ENCODE measurements at regions not wholly inside any gene's neighbourhood (a gene's known extent, or its start where the extent isn't known, plus 50 kb on each side); places are given as distances from the start of the nearest gene placed in this dataset.
A peak's percentile ranks its signal among the peaks of the same experiment; 100 is the strongest.

GRCh38 chr10:125265579-125265955, 105.2 kb upstream of the CTBP2 start:
- no peak overlapping the region for H3K4me3 ChIP-seq (ENCODE audit: control insufficient read depth, low read depth, low read length)
- DNase-seq (ENCODE audit: low read depth), result peak; percentile 8
- TF ChIP-seq CTCF (IDR thresholded peaks at IDR 0.05; ENCODE audit: control insufficient read depth, insufficient read depth, low read depth, low read length, missing control alignments), result no peak

GRCh38 chr10:125264757-125265578, 104.6 kb upstream of the CTBP2 start:
- no peak for TF ChIP-seq CTCF (IDR thresholded peaks at IDR 0.05; ENCODE audit: control insufficient read depth, insufficient read depth, low read depth, low read length, missing control alignments)
- DNase-seq (ENCODE audit: low read depth), result no peak
- no peak overlapping the region for H3K4me3 ChIP-seq (ENCODE audit: control insufficient read depth, low read depth, low read length)

- TF ChIP-seq CTCF (IDR thresholded peaks at IDR 0.05; ENCODE audit: control insufficient read depth, insufficient read depth, low read depth, low read length, missing control alignments), result no peak
- no peak overlapping the region for H3K4me3 ChIP-seq (ENCODE audit: control insufficient read depth, low read depth, low read length)
- no peak for DNase-seq (ENCODE audit: low read depth)
Observed at GRCh38 chr10:125264091-125264490, 103.7 kb upstream of the CTBP2 start.

GRCh38 chr10:125263551-125263950, 103.2 kb upstream of the CTBP2 start:
- H3K4me3 ChIP-seq (ENCODE audit: control insufficient read depth, low read depth, low read length), result no peak overlapping the region
- no peak for DNase-seq (ENCODE audit: low read depth)
- TF ChIP-seq CTCF (IDR thresholded peaks at IDR 0.05; ENCODE audit: control insufficient read depth, insufficient read depth, low read depth, low read length, missing control alignments), result no peak

GRCh38 chr10:125262920-125263319, 102.6 kb upstream of the CTBP2 start:
- DNase-seq (ENCODE audit: low read depth), result no peak
- no peak for TF ChIP-seq CTCF (IDR thresholded peaks at IDR 0.05; ENCODE audit: control insufficient read depth, insufficient read depth, low read depth, low read length, missing control alignments)
- H3K4me3 ChIP-seq (ENCODE audit: control insufficient read depth, low read depth, low read length), result no peak overlapping the region

- no peak for TF ChIP-seq CTCF (IDR thresholded peaks at IDR 0.05; ENCODE audit: control insufficient read depth, insufficient read depth, low read depth, low read length, missing control alignments)
- H3K4me3 ChIP-seq (ENCODE audit: control insufficient read depth, low read depth, low read length), result no peak overlapping the region
- DNase-seq (ENCODE audit: low read depth), result no peak
Observed at GRCh38 chr10:125262409-125262808, 102.0 kb upstream of the CTBP2 start.

Data from AG09309 (cell line).